ENCODE measurements at regions not wholly inside any gene's neighbourhood (a gene's known extent, or its start where the extent isn't known, plus 50 kb on each side); places are given as distances from the start of the nearest gene placed in this dataset.

GRCh38 chr15:98546329-98546728 lies 102.0 kb upstream of the IGF1R start:
- no peaks in the 10 kb centered on the region for H3K9me2 ChIP-seq (ENCODE audit: insufficient read depth)
- no TSS peak for BruUV-seq (replicated peaks)
- CTCF ChIA-PET = interaction anchor here (0.9 kb wide), 1 partner anchor 305 kb away, joined by 3 read pairs; no protein-coding TSS in a partner anchor
- H2AFZ ChIP-seq (ENCODE audit: low read depth, low read length, poor library complexity, severe bottlenecking) = no peak overlapping the region
- H3K4me3 ChIP-seq (replicated peaks in 1 of 2; ENCODE audit: low read depth in 1 of 2, low read length in 2 of 2) = no peak overlapping the region
- no peak overlapping the region for H3K27ac ChIP-seq (ENCODE audit: low read depth, low read length)
- RAD21 ChIA-PET (ENCODE audit: low non-redundant PET in 1 of 2, low total read pairs in 2 of 2, uncharacterized antibody in 2 of 2, unreplicated experiment in 2 of 2) = no interaction called here
- H4K20me1 ChIP-seq (ENCODE audit: insufficient read depth) = no peaks in the 10 kb centered on the region
- H3K9me3 ChIP-seq (ENCODE audit: control insufficient read depth in 1 of 2, insufficient read depth in 1 of 2, low read depth in 1 of 2, low read length in 2 of 2) = no peaks in the 10 kb centered on the region
- DNase-seq (ENCODE audit: low read depth, low spot score) = no peak
- intact Hi-C loops (cut with micrococcal nuclease) = no loop called here
- TF ChIP-seq RAD21 (IDR thresholded peaks at IDR 0.05; ENCODE audit: low read depth) (no peak), EZH2phosphoT487 (IDR thresholded peaks at IDR 0.05; ENCODE audit: borderline replicate concordance) (no peak), EZH2 (IDR thresholded peaks at IDR 0.05) (no peak), EGR1 (IDR thresholded peaks at IDR 0.05; ENCODE audit: low read depth) (no peak), YY1 (IDR thresholded peaks at IDR 0.05; ENCODE audit: extremely low read depth, insufficient replicate concordance, low read depth, low read length) (no peak), ZFX (IDR thresholded peaks at IDR 0.05) (no peak), POLR2A (IDR thresholded peaks at IDR 0.05; ENCODE audit: borderline replicate concordance, extremely low read depth, insufficient read depth, insufficient read length) (no peak)
- no peak for ATAC-seq
- peaks cover 12% of the 10 kb centered on the region for H3K27me3 ChIP-seq (ENCODE audit: insufficient read depth, low read length)
- H3K4me1 ChIP-seq (ENCODE audit: control insufficient read depth in 1 of 2, insufficient read depth in 2 of 2, low read length in 2 of 2) = no peaks in the 10 kb centered on the region
- POLR2A ChIA-PET = no interaction called here
- H3K79me2 ChIP-seq (ENCODE audit: insufficient read depth, low read length) = no peaks in the 10 kb centered on the region
- H3K9ac ChIP-seq (ENCODE audit: low read length) = no peak overlapping the region
- no peaks in the 10 kb centered on the region; a peak in 1 of 4 replicates for H3K36me3 ChIP-seq (ENCODE audit: control insufficient read depth in 1 of 2, insufficient read depth in 2 of 2, low read length in 2 of 2)
- no peak overlapping the region for H3K4me2 ChIP-seq (ENCODE audit: low read length)

GRCh38 chr15:98547275-98547674 lies 101.1 kb upstream of the IGF1R start:
- ChIA-PET RAD21 (ENCODE audit: low non-redundant PET in 1 of 2, low total read pairs in 2 of 2, uncharacterized antibody in 2 of 2, unreplicated experiment in 2 of 2) (no interaction called here), POLR2A (no interaction called here), CTCF (interaction anchor here (0.9 kb wide), 1 partner anchor 304 kb away, joined by 3 read pairs; no protein-coding TSS in a partner anchor)
- no peak overlapping the region for H3K4me2 ChIP-seq (ENCODE audit: low read length)
- H3K27ac ChIP-seq (ENCODE audit: low read depth, low read length) = no peak overlapping the region
- no peak overlapping the region for H3K4me3 ChIP-seq (replicated peaks in 1 of 2; ENCODE audit: low read depth in 1 of 2, low read length in 2 of 2)
- no peak overlapping the region for H2AFZ ChIP-seq (ENCODE audit: low read depth, low read length, poor library complexity, severe bottlenecking)
- no peaks in the 10 kb centered on the region for H3K9me2 ChIP-seq (ENCODE audit: insufficient read depth)
- no peaks in the 10 kb centered on the region; a peak in 1 of 4 replicates for H3K36me3 ChIP-seq (ENCODE audit: control insufficient read depth in 1 of 2, insufficient read depth in 2 of 2, low read length in 2 of 2)
- intact Hi-C loops (cut with micrococcal nuclease) = no loop called here
- no TSS peak for BruUV-seq (replicated peaks)
- ATAC-seq (no peak), DNase-seq (ENCODE audit: low read depth, low spot score) (no peak)
- H3K27me3 ChIP-seq (ENCODE audit: insufficient read depth, low read length) = peaks cover 9% of the 10 kb centered on the region
- H3K9ac ChIP-seq (ENCODE audit: low read length) = no peak overlapping the region
- H4K20me1 ChIP-seq (ENCODE audit: insufficient read depth) = no peaks in the 10 kb centered on the region
- no peaks in the 10 kb centered on the region for H3K9me3 ChIP-seq (ENCODE audit: control insufficient read depth in 1 of 2, insufficient read depth in 1 of 2, low read depth in 1 of 2, low read length in 2 of 2)
- no peaks in the 10 kb centered on the region for H3K4me1 ChIP-seq (ENCODE audit: control insufficient read depth in 1 of 2, insufficient read depth in 2 of 2, low read length in 2 of 2)
- TF ChIP-seq CBX3 (IDR thresholded peaks at IDR 0.05; ENCODE audit: low read depth) = no peak
- TF ChIP-seq ELF1 (IDR thresholded peaks at IDR 0.05; ENCODE audit: borderline replicate concordance, low read depth) = no peak
- no peak for TF ChIP-seq SRF (IDR thresholded peaks at IDR 0.05; ENCODE audit: low read depth)
- no peaks in the 10 kb centered on the region for H3K79me2 ChIP-seq (ENCODE audit: insufficient read depth, low read length)
